RWPE1 (cell line): ENCODE measurements at regions not wholly inside any gene's neighbourhood (a gene's known extent, or its start where the extent isn't known, plus 50 kb on each side); places are given as distances from the start of the nearest gene placed in this dataset.

Experiments used
- CTCF ChIA-PET: fragments of 350-600 bp; sonication (Branson Sonifier 250); formaldehyde crosslinking; extraction: SDS; loops from one replicate; lab custom pipeline; 2021; lab: Yijun Ruan, JAX
- POLR2A ChIA-PET: fragments of 400-600 bp; formaldehyde crosslinking; extraction: SDS; loops from one replicate; lab custom pipeline; 2020; ENCODE audit warnings: antibody characterized with exemption; ENCODE audit not compliant: low non-redundant PET; lab: Yijun Ruan, JAX
- DNase-seq: peaks from one replicate; pipeline ENCODE4 v3.0.0; 2012; ENCODE audit warnings: low spot score
- H3K27ac ChIP-seq: fragments of 450-650 bp; 2 replicates; pipeline ENCODE4 v1.5.1; 2017
- TF ChIP-seq, protein P1 (sequence below): fragments of 450-650 bp; conservative IDR thresholded peaks from 2 replicates; pipeline ENCODE4 v1.5.1; 2017; ENCODE audit warnings: low read depth, mild to moderate bottlenecking

DNA sequence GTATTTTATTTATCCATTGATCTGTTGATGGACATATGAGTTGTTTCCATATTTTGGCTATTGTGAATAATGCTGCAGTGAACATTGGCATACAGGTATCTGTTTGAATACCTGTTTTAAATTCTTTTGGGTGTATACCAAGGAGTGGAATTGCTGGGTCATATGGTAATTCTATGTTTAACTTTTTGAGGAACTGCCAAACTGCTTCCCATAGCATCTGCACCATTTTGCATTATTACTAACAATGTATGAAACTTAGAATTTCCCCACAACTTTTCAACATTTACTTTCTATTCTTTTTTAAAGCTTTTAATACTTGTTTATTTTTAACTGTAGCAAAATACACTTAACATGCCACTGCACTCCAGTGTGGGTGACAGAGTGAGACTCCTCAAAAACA, 57.0 kb upstream of the MSN start:
- DNase-seq: no peak
- POLR2A ChIA-PET: no interaction called here
- no peak overlapping the region for H3K27ac ChIP-seq
- CTCF ChIA-PET: no interaction called here
- TF ChIP-seq, protein P1, sequence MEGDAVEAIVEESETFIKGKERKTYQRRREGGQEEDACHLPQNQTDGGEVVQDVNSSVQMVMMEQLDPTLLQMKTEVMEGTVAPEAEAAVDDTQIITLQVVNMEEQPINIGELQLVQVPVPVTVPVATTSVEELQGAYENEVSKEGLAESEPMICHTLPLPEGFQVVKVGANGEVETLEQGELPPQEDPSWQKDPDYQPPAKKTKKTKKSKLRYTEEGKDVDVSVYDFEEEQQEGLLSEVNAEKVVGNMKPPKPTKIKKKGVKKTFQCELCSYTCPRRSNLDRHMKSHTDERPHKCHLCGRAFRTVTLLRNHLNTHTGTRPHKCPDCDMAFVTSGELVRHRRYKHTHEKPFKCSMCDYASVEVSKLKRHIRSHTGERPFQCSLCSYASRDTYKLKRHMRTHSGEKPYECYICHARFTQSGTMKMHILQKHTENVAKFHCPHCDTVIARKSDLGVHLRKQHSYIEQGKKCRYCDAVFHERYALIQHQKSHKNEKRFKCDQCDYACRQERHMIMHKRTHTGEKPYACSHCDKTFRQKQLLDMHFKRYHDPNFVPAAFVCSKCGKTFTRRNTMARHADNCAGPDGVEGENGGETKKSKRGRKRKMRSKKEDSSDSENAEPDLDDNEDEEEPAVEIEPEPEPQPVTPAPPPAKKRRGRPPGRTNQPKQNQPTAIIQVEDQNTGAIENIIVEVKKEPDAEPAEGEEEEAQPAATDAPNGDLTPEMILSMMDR: no peak

GRCh38 chrX:65610040-65610439, 57.4 kb upstream of the MSN start:
- ChIA-PET POLR2A (no interaction called here), CTCF (no interaction called here)
- TF ChIP-seq, protein P1: no peak
- no peak for DNase-seq
- H3K27ac ChIP-seq: no peak overlapping the region

- TF ChIP-seq, protein P1: no peak
- ChIA-PET CTCF (interaction anchor here (0.6 kb wide), 1 partner anchor 49 kb away, joined by 3 read pairs; no protein-coding TSS in a partner anchor), POLR2A (no interaction called here)
- no peak for DNase-seq
- H3K27ac ChIP-seq: peak overlapping the region; percentile 71
Measured at GRCh38 chrX:65609237-65609636, 58.2 kb upstream of the MSN start.

GRCh38 chrX:65608026-65608425, 59.4 kb upstream of the MSN start:
- ChIA-PET CTCF (no interaction called here), POLR2A (interaction anchor here (0.6 kb wide), 1 partner anchor 27 kb away, joined by 3 read pairs; no protein-coding TSS in a partner anchor)
- DNase-seq: no peak
- H3K27ac ChIP-seq: no peak overlapping the region
- TF ChIP-seq, protein P1: no peak

DNA sequence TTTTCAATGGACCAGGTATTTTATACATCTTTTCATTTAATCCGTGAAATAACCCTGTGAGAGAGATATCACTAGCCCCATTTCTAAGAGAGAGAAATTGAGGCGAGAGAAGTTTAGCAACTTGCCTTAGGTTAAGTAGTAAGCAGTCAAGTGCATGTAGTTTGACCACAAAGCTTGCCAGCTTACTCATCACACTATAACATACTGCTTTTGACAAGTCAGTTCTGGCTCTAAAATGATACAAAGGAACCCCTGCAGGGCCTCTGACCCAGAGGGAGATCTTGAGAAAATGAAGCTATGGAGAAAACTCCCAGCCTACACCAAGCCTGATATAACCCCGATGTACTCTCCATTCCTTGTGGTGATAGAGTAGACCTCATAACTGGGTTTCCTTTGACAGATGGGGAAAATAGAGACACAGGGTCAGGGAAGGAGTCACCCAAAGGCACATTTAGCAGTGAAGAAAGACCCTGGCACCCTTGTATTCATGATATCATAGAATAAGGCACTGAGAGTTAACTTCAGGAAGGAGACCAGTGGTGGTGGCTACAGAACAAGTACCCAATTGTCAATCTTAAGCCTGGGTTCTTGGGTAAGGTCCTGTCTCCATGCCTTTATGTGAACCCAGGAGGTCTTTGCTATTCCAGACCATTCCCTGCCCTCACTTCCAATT, 60.2 kb upstream of the MSN start:
- TF ChIP-seq, protein P1: no peak
- ChIA-PET POLR2A (interaction anchor here (0.6 kb wide), 1 partner anchor 28 kb away, joined by 3 read pairs; no protein-coding TSS in a partner anchor), CTCF (interaction anchor here (0.5 kb wide), 1 partner anchor 42 kb away, joined by 3 read pairs; no protein-coding TSS in a partner anchor)
- H3K27ac ChIP-seq: no peak overlapping the region
- no peak for DNase-seq

- no peak overlapping the region for H3K27ac ChIP-seq
- TF ChIP-seq, protein P1: no peak
- CTCF ChIA-PET: no interaction called here
- no peak for DNase-seq
- POLR2A ChIA-PET: no interaction called here
Measured at GRCh38 chrX:65602221-65602560, 65.3 kb upstream of the MSN start.
